Colonic mucosa (tissue), 4 donors: ENCODE measurements at regions not wholly inside any gene's neighbourhood (a gene's known extent, or its start where the extent isn't known, plus 50 kb on each side); places are given as distances from the start of the nearest gene placed in this dataset.

Experiments used
- DNase-seq: peaks from one replicate; pipeline ENCODE4 v3.0.0-alpha.2; 2020
- H3K27ac ChIP-seq: fragments of 200-600 bp; one replicate; pipeline ENCODE4 v1.8.0; 2021
- H3K27me3 ChIP-seq: fragments of 200-600 bp; one replicate; pipeline ENCODE4 v1.8.0; 2021
- H3K36me3 ChIP-seq: fragments of 200-600 bp; one replicate; pipeline ENCODE4 v1.8.0; 2021
- H3K4me1 ChIP-seq: fragments of 200-600 bp; one replicate; pipeline ENCODE4 v1.8.0; 2021; ENCODE audit warnings: mild to moderate bottlenecking
- H3K4me3 ChIP-seq: fragments of 200-600 bp; one replicate; pipeline ENCODE4 v1.8.0; 2021
- H3K9ac ChIP-seq, 2 donors: one replicate each; pipeline ENCODE4 v1.7.0; 2013; ENCODE audit warnings: control low read depth in 2 of 2, low read depth in 2 of 2, low read length in 2 of 2
- H3K9me3 ChIP-seq: fragments of 200-600 bp; one replicate; pipeline ENCODE4 v1.8.0; 2021
- CTCF ChIP-seq: fragments of 200-600 bp; IDR thresholded peaks from one replicate; pipeline ENCODE4 v1.8.0; 2022; ENCODE audit warnings: antibody characterized with exemption, mild to moderate bottlenecking
- intact Hi-C: fragments of 100-400 bp; cut with DNase I; formaldehyde crosslinking; loops from one replicate; pipeline ENCODE4 v1.14.1; 2022
- donor health status: healthy.
- donor health status: DM: no; HTN: no; CAD: no.
- donor health status: DM: no; HTN: no; CAD: no.

- TF ChIP-seq CTCF, result no peak
- Histone ChIP-seq H3K27me3 (peaks cover 3% of the 10 kb centered on the region), H3K36me3 (no peaks in the 10 kb centered on the region), H3K27ac (no peak overlapping the region), H3K9ac (no peak overlapping the region), H3K4me3 (no peak overlapping the region), H3K9me3 (no peaks in the 10 kb centered on the region), H3K4me1 (no peaks in the 10 kb centered on the region)
- intact Hi-C loops, result no loop called here
- DNase-seq, result no peak
These were observed 219.9 kb downstream of the BCOR start for GRCh38 chrX:39877905-39878304.

- H3K4me1 ChIP-seq, result no peaks in the 10 kb centered on the region
- no peak for TF ChIP-seq CTCF
- no peak overlapping the region for H3K4me3 ChIP-seq
- H3K9me3 ChIP-seq, result no peaks in the 10 kb centered on the region
- no peak overlapping the region for H3K27ac ChIP-seq
- H3K9ac ChIP-seq, result no peak overlapping the region
- no peaks in the 10 kb centered on the region for H3K36me3 ChIP-seq
- intact Hi-C loops, result no loop called here
- no peaks in the 10 kb centered on the region for H3K27me3 ChIP-seq
- no peak for DNase-seq
These were observed 214.1 kb downstream of the BCOR start for GRCh38 chrX:39883666-39884065.

- no peaks in the 10 kb centered on the region for H3K9me3 ChIP-seq
- no peak overlapping the region for H3K9ac ChIP-seq
- TF ChIP-seq CTCF, result no peak
- no peak overlapping the region for H3K4me3 ChIP-seq
- no peaks in the 10 kb centered on the region for H3K36me3 ChIP-seq
- intact Hi-C loops, result no loop called here
- no peaks in the 10 kb centered on the region for H3K27me3 ChIP-seq
- no peak overlapping the region for H3K27ac ChIP-seq
- no peak for DNase-seq
- no peaks in the 10 kb centered on the region for H3K4me1 ChIP-seq
These were observed 211.5 kb downstream of the BCOR start for GRCh38 chrX:39886282-39886681.

GRCh38 chrX:39888730-39889129, 209.0 kb downstream of the BCOR start:
- TF ChIP-seq CTCF, result no peak
- DNase-seq, result no peak
- H3K9ac ChIP-seq, result no peak overlapping the region
- H3K27ac ChIP-seq, result no peak overlapping the region
- no peaks in the 10 kb centered on the region for H3K4me1 ChIP-seq
- intact Hi-C loops, result no loop called here
- H3K27me3 ChIP-seq, result no peaks in the 10 kb centered on the region
- no peak overlapping the region for H3K4me3 ChIP-seq
- no peaks in the 10 kb centered on the region for H3K9me3 ChIP-seq
- H3K36me3 ChIP-seq, result no peaks in the 10 kb centered on the region

- no peaks in the 10 kb centered on the region for H3K27me3 ChIP-seq
- intact Hi-C loops, result no loop called here
- H3K36me3 ChIP-seq, result no peaks in the 10 kb centered on the region
- H3K4me3 ChIP-seq, result no peak overlapping the region
- H3K9me3 ChIP-seq, result no peaks in the 10 kb centered on the region
- H3K9ac ChIP-seq, result no peak overlapping the region
- no peak for TF ChIP-seq CTCF
- no peak for DNase-seq
- H3K4me1 ChIP-seq, result no peaks in the 10 kb centered on the region
- no peak overlapping the region for H3K27ac ChIP-seq
These were observed 208.1 kb downstream of the BCOR start for GRCh38 chrX:39889704-39890103.

- Histone ChIP-seq H3K27me3 (no peaks in the 10 kb centered on the region), H3K36me3 (no peaks in the 10 kb centered on the region), H3K27ac (no peak overlapping the region), H3K9me3 (no peaks in the 10 kb centered on the region), H3K4me3 (no peak overlapping the region), H3K4me1 (no peaks in the 10 kb centered on the region), H3K9ac (no peak overlapping the region)
- intact Hi-C loops, result no loop called here
- TF ChIP-seq CTCF, result no peak
- no peak for DNase-seq
These were observed 207.0 kb downstream of the BCOR start for GRCh38 chrX:39890807-39891206.
